Duodenal mucosa (tissue), 2 donors: ENCODE measurements at regions not wholly inside any gene's neighbourhood (a gene's known extent, or its start where the extent isn't known, plus 50 kb on each side); places are given as distances from the start of the nearest gene placed in this dataset.

Source experiments
- H3K27ac ChIP-seq: one replicate; pipeline ENCODE4 v1.7.0; 2013; ENCODE audit warnings: low read depth, low read length
- H3K27me3 ChIP-seq, 2 donors: one replicate each; pipeline ENCODE4 v1.7.0; 2013; ENCODE audit warnings: low read length in 2 of 2, control low read depth in 1 of 2; ENCODE audit not compliant: insufficient read depth in 2 of 2, control insufficient read depth in 1 of 2
- H3K36me3 ChIP-seq, 2 donors: one replicate each; pipeline ENCODE4 v1.7.0; 2013; ENCODE audit warnings: low read length in 2 of 2, control low read depth in 1 of 2; ENCODE audit not compliant: insufficient read depth in 2 of 2, control insufficient read depth in 1 of 2
- H3K4me1 ChIP-seq, 2 donors: one replicate each; pipeline ENCODE4 v1.7.0; 2013; ENCODE audit warnings: low read length in 2 of 2, control low read depth in 1 of 2; ENCODE audit not compliant: insufficient read depth in 2 of 2, control insufficient read depth in 1 of 2
- H3K4me3 ChIP-seq, 2 donors: one replicate each; pipeline ENCODE4 v1.7.0; 2013; ENCODE audit warnings: low read length in 2 of 2, low read depth in 1 of 2
- H3K9ac ChIP-seq, 2 donors: one replicate each; pipeline ENCODE4 v1.7.0; 2013; ENCODE audit warnings: low read length in 2 of 2, low read depth in 1 of 2
- H3K9me3 ChIP-seq, 2 donors: one replicate each; pipeline ENCODE4 v1.7.0; 2013; ENCODE audit warnings: low read length in 2 of 2, control low read depth in 1 of 2; ENCODE audit not compliant: control insufficient read depth in 1 of 2

- Histone ChIP-seq H3K4me3 (no peak overlapping the region), H3K27ac (no peak overlapping the region), H3K9me3 (no peaks in the 10 kb centered on the region), H3K27me3 (no peaks in the 10 kb centered on the region), H3K4me1 (no peaks in the 10 kb centered on the region), H3K9ac (no peak overlapping the region), H3K36me3 (no peaks in the 10 kb centered on the region)
Observed at GRCh38 chr5:93057311-93057710, 523.7 kb downstream of the NR2F1-AS1 start.

GRCh38 chr5:93055971-93056370, 525.0 kb downstream of the NR2F1-AS1 start:
- no peaks in the 10 kb centered on the region for H3K9me3 ChIP-seq
- H3K27me3 ChIP-seq, result no peaks in the 10 kb centered on the region
- H3K27ac ChIP-seq, result no peak overlapping the region
- no peaks in the 10 kb centered on the region for H3K4me1 ChIP-seq
- H3K36me3 ChIP-seq, result no peaks in the 10 kb centered on the region
- H3K9ac ChIP-seq, result no peak overlapping the region
- no peak overlapping the region for H3K4me3 ChIP-seq

GRCh38 chr5:93055561-93055960, 525.5 kb downstream of the NR2F1-AS1 start:
- no peaks in the 10 kb centered on the region for H3K36me3 ChIP-seq
- no peak overlapping the region for H3K4me3 ChIP-seq
- H3K9ac ChIP-seq, result no peak overlapping the region
- no peaks in the 10 kb centered on the region for H3K9me3 ChIP-seq
- H3K27ac ChIP-seq, result no peak overlapping the region
- no peaks in the 10 kb centered on the region for H3K4me1 ChIP-seq
- no peaks in the 10 kb centered on the region for H3K27me3 ChIP-seq

- Histone ChIP-seq H3K9ac (no peak overlapping the region), H3K9me3 (no peaks in the 10 kb centered on the region), H3K36me3 (no peaks in the 10 kb centered on the region), H3K27me3 (no peaks in the 10 kb centered on the region), H3K4me1 (no peaks in the 10 kb centered on the region), H3K27ac (no peak overlapping the region), H3K4me3 (no peak overlapping the region)
Observed at GRCh38 chr5:93054424-93055163, 526.4 kb downstream of the NR2F1-AS1 start.

GRCh38 chr5:93053825-93054224, 527.2 kb downstream of the NR2F1-AS1 start:
- H3K36me3 ChIP-seq, result no peaks in the 10 kb centered on the region
- no peak overlapping the region for H3K27ac ChIP-seq
- H3K4me1 ChIP-seq, result no peaks in the 10 kb centered on the region
- H3K9ac ChIP-seq, result no peak overlapping the region
- H3K4me3 ChIP-seq, result no peak overlapping the region
- H3K27me3 ChIP-seq, result no peaks in the 10 kb centered on the region
- no peaks in the 10 kb centered on the region for H3K9me3 ChIP-seq

GRCh38 chr5:93048858-93049257, 532.2 kb downstream of the NR2F1-AS1 start:
- Histone ChIP-seq H3K27ac (no peak overlapping the region), H3K27me3 (no peaks in the 10 kb centered on the region), H3K9ac (no peak overlapping the region), H3K4me3 (no peak overlapping the region), H3K36me3 (no peaks in the 10 kb centered on the region), H3K4me1 (no peaks in the 10 kb centered on the region), H3K9me3 (no peaks in the 10 kb centered on the region)

GRCh38 chr5:93044859-93045666, 536.0 kb downstream of the NR2F1-AS1 start:
- H3K36me3 ChIP-seq, result no peaks in the 10 kb centered on the region
- H3K4me3 ChIP-seq, result no peak overlapping the region
- H3K27ac ChIP-seq, result no peak overlapping the region
- H3K9ac ChIP-seq, result no peak overlapping the region
- H3K4me1 ChIP-seq, result no peaks in the 10 kb centered on the region
- no peaks in the 10 kb centered on the region for H3K9me3 ChIP-seq
- no peaks in the 10 kb centered on the region for H3K27me3 ChIP-seq

- Histone ChIP-seq H3K27me3 (no peaks in the 10 kb centered on the region), H3K27ac (no peak overlapping the region), H3K4me3 (no peak overlapping the region), H3K9me3 (no peaks in the 10 kb centered on the region), H3K9ac (no peak overlapping the region), H3K4me1 (no peaks in the 10 kb centered on the region), H3K36me3 (no peaks in the 10 kb centered on the region)
Observed at GRCh38 chr5:93039888-93040287, 541.1 kb downstream of the NR2F1-AS1 start.

- H3K9ac ChIP-seq, result no peak overlapping the region
- H3K27ac ChIP-seq, result no peak overlapping the region
- no peaks in the 10 kb centered on the region for H3K4me1 ChIP-seq
- H3K9me3 ChIP-seq, result no peaks in the 10 kb centered on the region
- H3K27me3 ChIP-seq, result no peaks in the 10 kb centered on the region
- no peaks in the 10 kb centered on the region for H3K36me3 ChIP-seq
- no peak overlapping the region for H3K4me3 ChIP-seq
Observed at GRCh38 chr5:93034621-93035590, 546.1 kb downstream of the NR2F1-AS1 start.
